ENCODE measurements at regions not wholly inside any gene's neighbourhood (a gene's known extent, or its start where the extent isn't known, plus 50 kb on each side); places are given as distances from the start of the nearest gene placed in this dataset.

- 86 to 94% methylated on average over 5 of the region's 5 CpGs for WGBS, 2 donors
- H3K4me1 ChIP-seq (ENCODE audit: control insufficient read depth in 5 of 5, insufficient read depth in 5 of 5, low read length in 5 of 5): peaks cover 0 to 4% (median 0%) of the 10 kb centered on the region in 5 donors
Observed at GRCh38 chr3:106836906-106837305, 540.3 kb upstream of the CCDC54 start.

GRCh38 chr3:106837616-106838015 is 539.6 kb upstream of the CCDC54 start:
- no peak for TF ChIP-seq CTCF (IDR thresholded peaks at IDR 0.05; ENCODE audit: control extremely low read depth, extremely low read depth)
- Histone ChIP-seq H3K9me3 (ENCODE audit: control insufficient read depth in 4 of 4, insufficient read depth in 3 of 4, low read length in 3 of 4) (no peaks in the 10 kb centered on the region), H3K27me3 (ENCODE audit: control insufficient read depth in 3 of 3, insufficient read depth in 3 of 3, low read length in 2 of 3) (no peaks in the 10 kb centered on the region), H3K36me3 (ENCODE audit: control insufficient read depth in 4 of 4, insufficient read depth in 4 of 4, low read length in 4 of 4) (no peaks in the 10 kb centered on the region), H3K9ac (ENCODE audit: insufficient read depth in 1 of 2, low read length in 2 of 2) (no peak overlapping the region), H3K27ac (ENCODE audit: low read depth in 1 of 2, low read length in 1 of 2) (no peak overlapping the region), H3K4me1 (ENCODE audit: control insufficient read depth in 5 of 5, insufficient read depth in 5 of 5, low read length in 5 of 5) (peaks cover 0 to 4% (median 0%) of the 10 kb centered on the region in 5 donors), H3K4me3 (no peak overlapping the region)
- no peak for DNase-seq
- WGBS, 2 donors: 86 to 87% methylated on average over 3 of the region's 3 CpGs
- no peak for ATAC-seq (ENCODE audit: insufficient read depth, low FRiP score)

More at GRCh38 chr3:106836906-106837305, 540.3 kb upstream of the CCDC54 start:
- Histone ChIP-seq H3K4me3 (no peak overlapping the region), H3K9me3 (ENCODE audit: control insufficient read depth in 4 of 4, insufficient read depth in 3 of 4, low read length in 3 of 4) (peaks cover 0 to 6% (median 0%) of the 10 kb centered on the region in 4 donors), H3K9ac (ENCODE audit: insufficient read depth in 1 of 2, low read length in 2 of 2) (no peak overlapping the region), H3K27ac (ENCODE audit: low read depth in 1 of 2, low read length in 1 of 2) (no peak overlapping the region), H3K36me3 (ENCODE audit: control insufficient read depth in 4 of 4, insufficient read depth in 4 of 4, low read length in 4 of 4) (no peaks in the 10 kb centered on the region), H3K27me3 (ENCODE audit: control insufficient read depth in 3 of 3, insufficient read depth in 3 of 3, low read length in 2 of 3) (no peaks in the 10 kb centered on the region)
- ATAC-seq (ENCODE audit: insufficient read depth, low FRiP score) (no peak), DNase-seq (no peak)
- no peak for TF ChIP-seq CTCF (IDR thresholded peaks at IDR 0.05; ENCODE audit: control extremely low read depth, extremely low read depth)

GRCh38 chr3:106839576-106840280 is 537.5 kb upstream of the CCDC54 start:
- DNase-seq (peak in 1 of 3 donors; percentile 41), ATAC-seq (ENCODE audit: insufficient read depth, low FRiP score) (no peak)
- WGBS, 2 donors: 59 to 83% methylated on average over 2 of the region's 2 CpGs
- TF ChIP-seq CTCF (IDR thresholded peaks at IDR 0.05; ENCODE audit: control extremely low read depth, extremely low read depth): no peak
- Histone ChIP-seq H3K4me3 (no peak overlapping the region), H3K27me3 (ENCODE audit: control insufficient read depth in 3 of 3, insufficient read depth in 3 of 3, low read length in 2 of 3) (no peaks in the 10 kb centered on the region), H3K9me3 (ENCODE audit: control insufficient read depth in 4 of 4, insufficient read depth in 3 of 4, low read length in 3 of 4) (no peaks in the 10 kb centered on the region), H3K27ac (ENCODE audit: low read depth in 1 of 2, low read length in 1 of 2) (no peak overlapping the region), H3K36me3 (ENCODE audit: control insufficient read depth in 4 of 4, insufficient read depth in 4 of 4, low read length in 4 of 4) (no peaks in the 10 kb centered on the region), H3K9ac (ENCODE audit: insufficient read depth in 1 of 2, low read length in 2 of 2) (no peak overlapping the region), H3K4me1 (ENCODE audit: control insufficient read depth in 5 of 5, insufficient read depth in 5 of 5, low read length in 5 of 5) (peaks cover 0 to 4% (median 0%) of the 10 kb centered on the region in 5 donors)

- H3K9me3 ChIP-seq (ENCODE audit: control insufficient read depth in 4 of 4, insufficient read depth in 3 of 4, low read length in 3 of 4): no peaks in the 10 kb centered on the region
- no peak for DNase-seq
- ATAC-seq (ENCODE audit: insufficient read depth, low FRiP score): no peak
- H3K4me3 ChIP-seq: no peak overlapping the region
- no peak overlapping the region for H3K9ac ChIP-seq (ENCODE audit: insufficient read depth in 1 of 2, low read length in 2 of 2)
- no peak for TF ChIP-seq CTCF (IDR thresholded peaks at IDR 0.05; ENCODE audit: control extremely low read depth, extremely low read depth)
- no peak overlapping the region for H3K27ac ChIP-seq (ENCODE audit: low read depth in 1 of 2, low read length in 1 of 2)
- H3K4me1 ChIP-seq (ENCODE audit: control insufficient read depth in 5 of 5, insufficient read depth in 5 of 5, low read length in 5 of 5): peaks cover 0 to 4% (median 0%) of the 10 kb centered on the region in 5 donors
- no peaks in the 10 kb centered on the region for H3K27me3 ChIP-seq (ENCODE audit: control insufficient read depth in 3 of 3, insufficient read depth in 3 of 3, low read length in 2 of 3)
- H3K36me3 ChIP-seq (ENCODE audit: control insufficient read depth in 4 of 4, insufficient read depth in 4 of 4, low read length in 4 of 4): no peaks in the 10 kb centered on the region
Observed at GRCh38 chr3:106840319-106840718, 536.9 kb upstream of the CCDC54 start.
